HCT116 (cell line): ENCODE measurements at regions not wholly inside any gene's neighbourhood (a gene's known extent, or its start where the extent isn't known, plus 50 kb on each side); places are given as distances from the start of the nearest gene placed in this dataset.
A peak's percentile ranks its signal among the peaks of the same experiment; 100 is the strongest.
"Not testable (repeated sequence)": the region's sequence is repeated elsewhere in the genome, so short reads cannot be mapped to it uniquely, and the experiment has no call there.

ENCODE experiments used
- ATAC-seq: fragments of 200-7000 bp; cut with Tn5 transposase; 2 replicates; pipeline ENCODE4 v1.9.1; 2020; ENCODE audit warnings: mild to moderate bottlenecking, moderate library complexity
- BruUV-seq: library from RNA; stranded (reverse); fragments of 400-500 nt; replicated peaks from 2 replicates; lab custom pipeline; 2021; lab: Mats Ljungman, UMichigan
- CTCF ChIA-PET: fragments of 300-600 bp; sonication (Branson Sonifier 250); formaldehyde crosslinking; loops from one replicate; lab custom pipeline; 2021; ENCODE audit warnings: antibody characterized with exemption; lab: Charles Lee
- POLR2A ChIA-PET: fragments of 300-600, 350-600 bp; sonication (Branson Sonifier 250); formaldehyde crosslinking; loops from one replicate; lab custom pipeline; 2021; ENCODE audit warnings: antibody characterized with exemption; lab: Charles Lee
- RAD21 ChIA-PET, 2 experiments: fragments of 300-600 bp; sonication (Branson Sonifier 250); formaldehyde crosslinking; loops; one replicate each; lab custom pipeline; 2023; ENCODE audit warnings: low total read pairs in 2 of 2; ENCODE audit not compliant: uncharacterized antibody in 2 of 2, unreplicated experiment in 2 of 2, low non-redundant PET in 1 of 2; lab: Charles Lee
- DNase-seq: peaks from one replicate; pipeline ENCODE4 v3.0.0-alpha.2; 2010; ENCODE audit warnings: low read depth, low spot score
- H2AFZ ChIP-seq: fragments of 200-600 bp; shearing (Covaris generic), sonication (generic); 2 replicates; pipeline ENCODE4 v1.6.1; 2017; ENCODE audit warnings: low read depth, mixed run types, mixed read lengths, antibody characterized with exemption, low read length; ENCODE audit not compliant: poor library complexity, severe bottlenecking
- H3K27ac ChIP-seq: 2 replicates; pipeline ENCODE4 v1.5.1; 2012; ENCODE audit warnings: low read depth, low read length
- H3K27me3 ChIP-seq: fragments of 200-600 bp; sonication (generic); 2 replicates; pipeline ENCODE4 v1.6.1; 2016; ENCODE audit warnings: mixed run types, low read length, mixed read lengths; ENCODE audit not compliant: insufficient read depth
- H3K36me3 ChIP-seq, 2 experiments: fragments of 200-500 bp in 1 of 2; fragments of 200-600 bp in 1 of 2; sonication (Bioruptor generic) in 1 of 2; sonication (generic) in 1 of 2; 2 replicates each; pipeline versions ENCODE4 v1.5.1 to v1.6.1; 2014 to 2016; ENCODE audit warnings: low read length in 2 of 2, inconsistent platforms in 1 of 2, mixed read lengths in 1 of 2, mixed run types in 1 of 2; ENCODE audit not compliant: insufficient read depth in 2 of 2, control insufficient read depth in 1 of 2
- H3K4me1 ChIP-seq, 2 experiments: fragments of 200-600 bp in 1 of 2; sonication (generic) in 1 of 2; 2 replicates each; pipeline versions ENCODE4 v1.5.1 to v1.6.1; 2012 to 2017; ENCODE audit warnings: low read length in 2 of 2, inconsistent platforms in 1 of 2, mild to moderate bottlenecking in 1 of 2, mixed read lengths in 1 of 2, mixed run types in 1 of 2, moderate library complexity in 1 of 2; ENCODE audit not compliant: insufficient read depth in 2 of 2, control insufficient read depth in 1 of 2
- H3K4me2 ChIP-seq: fragments of 200-600 bp; sonication (generic); 2 replicates; pipeline ENCODE4 v1.6.1; 2017; ENCODE audit warnings: mixed run types, low read length, mixed read lengths
- H3K4me3 ChIP-seq, 2 experiments: fragments of 200-600 bp in 1 of 2; sonication (generic) in 1 of 2; replicated peaks in 1 of 2; 2 replicates each; pipeline ENCODE4 v1.5.1; 2011 to 2016; ENCODE audit warnings: low read length in 2 of 2, control low read depth in 1 of 2, low read depth in 1 of 2, mild to moderate bottlenecking in 1 of 2, mixed read lengths in 1 of 2, mixed run types in 1 of 2
- H3K79me2 ChIP-seq: fragments of 200-600 bp; sonication (generic); 2 replicates; pipeline ENCODE4 v1.6.1; 2017; ENCODE audit warnings: mild to moderate bottlenecking, mixed run types, low read length, moderate library complexity, mixed read lengths; ENCODE audit not compliant: insufficient read depth
- H3K9ac ChIP-seq: fragments of 200-600 bp; sonication (generic); 2 replicates; pipeline ENCODE4 v1.6.1; 2016; ENCODE audit warnings: low read length, mixed read lengths
- H3K9me2 ChIP-seq: fragments of 200-600 bp; sonication (generic), shearing (Covaris generic); 2 replicates; pipeline ENCODE4 v1.6.1; 2017; ENCODE audit warnings: mixed run types, mild to moderate bottlenecking, moderate library complexity; ENCODE audit not compliant: insufficient read depth
- H3K9me3 ChIP-seq, 2 experiments: fragments of 200-500 bp in 1 of 2; fragments of 200-600 bp in 1 of 2; sonication (Bioruptor generic) in 1 of 2; sonication (generic) in 1 of 2; 2 replicates each; pipeline ENCODE4 v1.6.1; 2014 to 2017; ENCODE audit warnings: low read length in 2 of 2, mixed read lengths in 2 of 2, inconsistent platforms in 1 of 2, low read depth in 1 of 2, mild to moderate bottlenecking in 1 of 2, mixed run types in 1 of 2, moderate library complexity in 1 of 2; ENCODE audit not compliant: control insufficient read depth in 1 of 2, insufficient read depth in 1 of 2
- H4K20me1 ChIP-seq: fragments of 200-600 bp; sonication (generic), shearing (Covaris generic); 2 replicates; pipeline ENCODE4 v1.6.1; 2017; ENCODE audit warnings: mixed run types, mild to moderate bottlenecking, moderate library complexity; ENCODE audit not compliant: insufficient read depth
- intact Hi-C: fragments of 100-400 bp; cut with micrococcal nuclease; formaldehyde crosslinking; loops from 2 replicates; pipeline ENCODE4 v1.10.0; 2022

GRCh38 chr1:855202-855981 lies 68.3 kb upstream of the SAMD11 start:
- RAD21 ChIA-PET, H4K20me1 ChIP-seq, H2AFZ ChIP-seq, H3K79me2 ChIP-seq, CTCF ChIA-PET, intact Hi-C loops, H3K27me3 ChIP-seq, H3K4me1 ChIP-seq, BruUV-seq, DNase-seq, H3K9me3 ChIP-seq, H3K9ac ChIP-seq, ATAC-seq, H3K9me2 ChIP-seq, H3K4me2 ChIP-seq, H3K27ac ChIP-seq, H3K36me3 ChIP-seq, H3K4me3 ChIP-seq, POLR2A ChIA-PET: not testable (repeated sequence)

GRCh38 chr1:856541-857057 lies 67.1 kb upstream of the SAMD11 start:
- H3K9me2 ChIP-seq, H3K79me2 ChIP-seq, H3K36me3 ChIP-seq, CTCF ChIA-PET, H3K9me3 ChIP-seq, POLR2A ChIA-PET, H2AFZ ChIP-seq, H3K4me2 ChIP-seq, H3K9ac ChIP-seq, RAD21 ChIA-PET, H3K4me3 ChIP-seq, ATAC-seq, H3K27ac ChIP-seq, DNase-seq, H3K27me3 ChIP-seq, H3K4me1 ChIP-seq, intact Hi-C loops, BruUV-seq, H4K20me1 ChIP-seq: not testable (repeated sequence)

GRCh38 chr1:857926-858648 lies 65.6 kb upstream of the SAMD11 start:
- H3K4me2 ChIP-seq, H3K4me3 ChIP-seq, H3K79me2 ChIP-seq, RAD21 ChIA-PET, intact Hi-C loops, H3K9me2 ChIP-seq, POLR2A ChIA-PET, H4K20me1 ChIP-seq, H3K27ac ChIP-seq, H3K4me1 ChIP-seq, H3K27me3 ChIP-seq, BruUV-seq, H3K9ac ChIP-seq, H3K36me3 ChIP-seq, H3K9me3 ChIP-seq, H2AFZ ChIP-seq, DNase-seq: not testable (repeated sequence)
- ATAC-seq: peak; percentile 70
- CTCF ChIA-PET: interaction anchor here (0.7 kb wide), 1 partner anchor 11 kb away, joined by 5 read pairs; no protein-coding TSS in a partner anchor

- H3K4me2 ChIP-seq, RAD21 ChIA-PET: not testable (repeated sequence)
Observed at GRCh38 chr1:858649-859041, 65.1 kb upstream of the SAMD11 start.

More at GRCh38 chr1:858649-859041, 65.1 kb upstream of the SAMD11 start:
- H3K27me3 ChIP-seq, intact Hi-C loops, BruUV-seq, H3K79me2 ChIP-seq, H3K27ac ChIP-seq, CTCF ChIA-PET, POLR2A ChIA-PET, H3K4me3 ChIP-seq, ATAC-seq, H3K36me3 ChIP-seq, H4K20me1 ChIP-seq, H3K9ac ChIP-seq, H3K9me3 ChIP-seq, DNase-seq, H3K9me2 ChIP-seq, H3K4me1 ChIP-seq, H2AFZ ChIP-seq: not testable (repeated sequence)
